SK-N-SH (cell line): ENCODE measurements at regions not wholly inside any gene's neighbourhood (a gene's known extent, or its start where the extent isn't known, plus 50 kb on each side); places are given as distances from the start of the nearest gene placed in this dataset.

Experiments
- CHD2 ChIP-seq: fragments of 150-350 bp; IDR thresholded peaks from 2 replicates; pipeline ENCODE4 v1.6.1; 2018; ENCODE audit warnings: low read length; ENCODE audit not compliant: partially characterized antibody
- CTCF ChIP-seq: fragments of 200-600 bp; sonication (generic); IDR thresholded peaks from 2 replicates; pipeline ENCODE4 v1.6.1; 2017; ENCODE audit warnings: antibody characterized with exemption, mild to moderate bottlenecking, moderate library complexity
- EZH2phosphoT487 ChIP-seq: fragments of 200-600 bp; sonication (generic); IDR thresholded peaks from 2 replicates; pipeline ENCODE4 v1.6.1; 2017; ENCODE audit warnings: low read depth, mixed run types, mild to moderate bottlenecking, antibody characterized with exemption, moderate library complexity, borderline replicate concordance
- JUND ChIP-seq: IDR thresholded peaks from 2 replicates; pipeline ENCODE4 v1.4.0; 2012
- NRF1 ChIP-seq: IDR thresholded peaks from 2 replicates; pipeline ENCODE4 v1.6.1; 2012; ENCODE audit warnings: low read depth, mild to moderate bottlenecking, low read length
- PBX3 ChIP-seq: IDR thresholded peaks from 2 replicates; pipeline ENCODE4; 2012
- POLR2AphosphoS5 ChIP-seq: IDR thresholded peaks from 2 replicates; pipeline ENCODE4 v1.6.1; 2012; ENCODE audit warnings: low read depth, low read length
- RAD21 ChIP-seq: IDR thresholded peaks from 2 replicates; pipeline ENCODE4 v1.6.1; 2012; ENCODE audit warnings: mild to moderate bottlenecking, low read length
- RFX5 ChIP-seq: IDR thresholded peaks from 2 replicates; pipeline ENCODE4 v1.6.1; 2012; ENCODE audit warnings: mild to moderate bottlenecking, improper control_type of control experiment, low read length
- SIN3A ChIP-seq: IDR thresholded peaks from 2 replicates; pipeline ENCODE4 v1.6.1; 2012; ENCODE audit warnings: low read depth, mild to moderate bottlenecking, low read length, moderate library complexity, borderline replicate concordance
- TAF1 ChIP-seq: IDR thresholded peaks from 2 replicates; pipeline ENCODE4 v1.6.1; 2012; ENCODE audit warnings: low read depth, mild to moderate bottlenecking, low read length, moderate library complexity, borderline replicate concordance
- YY1 ChIP-seq: IDR thresholded peaks from 2 replicates; pipeline ENCODE4 v1.4.0; 2012; ENCODE audit warnings: low read depth, mild to moderate bottlenecking

GRCh38 chr13:50089633-50090032 lies 74.4 kb downstream of the KCNRG start:
- no peak for TF ChIP-seq CTCF
- TF ChIP-seq EZH2phosphoT487: no peak
- no peak for TF ChIP-seq POLR2AphosphoS5
- TF ChIP-seq YY1: no peak
- TF ChIP-seq PBX3: no peak
- TF ChIP-seq RFX5: no peak
- TF ChIP-seq RAD21: no peak
- no peak for TF ChIP-seq TAF1
- TF ChIP-seq JUND: no peak
- no peak for TF ChIP-seq CHD2
- TF ChIP-seq SIN3A: no peak
- no peak for TF ChIP-seq NRF1
